ENCODE measurements at regions not wholly inside any gene's neighbourhood (a gene's known extent, or its start where the extent isn't known, plus 50 kb on each side); places are given as distances from the start of the nearest gene placed in this dataset.
"Not testable (repeated sequence)": the region's sequence is repeated elsewhere in the genome, so short reads cannot be mapped to it uniquely, and the experiment has no call there.

DNA sequence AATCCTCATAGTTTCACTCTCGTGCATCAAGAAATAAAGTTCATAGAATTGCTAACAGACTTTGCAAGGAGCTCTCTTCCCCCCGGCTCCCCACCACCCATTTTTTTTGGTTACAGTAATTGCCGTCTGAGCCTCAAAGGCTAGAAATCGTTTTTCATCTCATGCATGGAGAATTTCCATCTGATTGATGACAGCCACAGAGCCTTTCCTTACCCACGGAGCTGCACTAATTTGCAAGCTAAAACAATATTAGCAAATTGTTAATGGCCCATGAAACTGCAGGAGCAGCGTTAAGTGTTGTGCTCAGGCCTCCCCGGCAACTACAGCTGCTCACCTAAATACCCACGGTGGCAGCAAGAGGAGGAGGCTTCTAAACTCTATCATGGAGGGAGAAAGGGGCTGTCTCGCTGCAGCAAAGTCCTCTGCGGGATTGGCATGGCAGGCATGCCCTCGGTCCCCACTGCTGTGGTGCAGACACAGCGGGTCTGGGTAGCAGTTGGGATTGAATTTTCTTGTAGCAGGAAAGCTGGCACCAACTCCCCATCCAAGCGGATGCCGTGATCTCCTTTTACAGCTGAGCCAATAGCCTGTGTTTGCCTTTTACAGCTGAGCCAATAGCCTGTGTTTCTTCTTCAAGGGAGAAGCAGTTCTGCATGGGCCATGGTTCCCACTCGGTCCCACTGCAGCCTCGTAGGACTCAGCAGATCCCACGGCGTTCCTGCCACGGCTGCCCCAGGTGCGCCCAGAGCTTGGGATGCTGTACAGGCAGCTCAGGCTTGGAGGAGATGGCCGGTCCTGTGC lies 412.3 kb downstream of the BRD1 start:
- DNase-seq (ENCODE audit: low read depth in 3 of 3): no peak

DNA sequence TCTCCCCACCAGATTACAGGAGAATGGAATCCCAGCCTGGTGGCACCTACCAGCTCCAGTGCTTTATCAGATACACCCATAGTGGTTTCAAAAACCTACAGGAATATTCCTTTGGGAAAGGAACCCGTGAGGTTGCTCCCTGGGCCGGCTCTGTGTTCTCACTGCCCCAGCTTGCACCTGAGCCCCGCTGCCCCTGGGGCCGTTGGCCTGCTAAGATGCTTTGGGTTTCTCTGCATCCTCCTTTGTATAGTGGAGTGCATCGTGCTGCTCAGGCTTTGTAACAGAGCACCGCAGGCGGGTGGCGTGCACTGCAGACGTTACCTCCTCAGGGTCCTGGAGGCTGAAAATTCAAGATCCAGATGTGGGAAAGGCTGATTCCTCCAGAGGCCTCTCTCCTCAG lies 414.1 kb downstream of the BRD1 start:
- DNase-seq (ENCODE audit: low read depth in 3 of 3): no peak

DNA sequence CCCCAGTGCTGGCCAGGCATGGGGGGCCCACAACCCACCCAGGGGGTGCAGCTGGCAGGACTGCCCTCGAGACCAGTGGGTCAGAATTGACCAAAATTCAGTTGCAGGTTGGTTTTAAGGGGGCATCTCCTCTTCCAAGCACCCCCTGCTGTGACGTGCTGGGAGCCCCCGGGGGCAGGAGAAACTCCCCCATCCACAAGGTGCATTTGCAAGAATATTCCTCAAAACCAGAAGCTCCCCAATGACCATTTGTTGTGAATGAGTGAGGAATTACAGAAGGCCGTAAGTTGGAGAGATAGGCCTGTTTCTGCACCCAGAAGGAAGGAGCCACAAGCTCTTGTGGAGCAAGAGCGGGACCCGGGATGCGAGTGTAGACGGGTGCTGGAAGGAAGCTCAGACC lies 414.5 kb downstream of the BRD1 start:
- no peak for DNase-seq (ENCODE audit: low read depth in 3 of 3)

DNA sequence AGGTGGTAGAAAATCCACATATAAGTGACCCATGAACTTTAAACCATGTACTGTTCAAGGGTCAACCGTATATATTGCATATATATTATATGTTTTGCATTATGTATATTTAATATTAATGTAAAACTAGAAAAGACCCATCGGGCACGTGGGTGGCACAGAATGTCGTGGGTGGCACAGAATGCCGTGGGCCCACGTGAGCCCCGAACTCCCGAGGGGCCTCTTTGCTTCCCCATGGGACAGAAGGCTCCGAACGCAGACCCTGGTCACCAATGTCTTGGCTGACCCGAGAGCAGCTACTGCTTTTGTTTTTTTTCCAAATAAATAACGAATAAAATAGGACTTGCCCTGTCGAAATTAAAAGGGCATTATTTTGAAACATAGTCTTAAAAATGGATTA lies 415.4 kb downstream of the BRD1 start:
- DNase-seq (ENCODE audit: low read depth in 3 of 3): no peak

DNA sequence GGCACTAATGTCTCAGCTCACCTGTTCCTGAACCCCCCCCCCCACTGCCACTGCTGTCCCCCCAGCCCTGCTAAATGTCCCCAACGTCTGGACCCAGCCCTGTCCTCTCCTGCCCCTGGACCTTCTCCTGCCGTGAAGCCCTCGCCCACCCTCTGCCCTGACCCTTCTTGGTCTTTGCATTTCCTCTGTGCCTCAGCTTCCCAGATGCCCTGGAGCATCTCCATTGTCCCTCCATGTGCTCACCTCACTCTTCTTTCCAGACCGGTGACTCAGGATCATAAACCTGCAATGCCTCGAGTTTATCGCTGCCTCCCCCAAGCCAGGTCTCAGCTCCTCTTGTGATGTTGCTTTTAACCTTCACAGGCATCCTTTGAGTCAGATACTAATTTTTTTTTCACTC lies 416.4 kb downstream of the BRD1 start:
- no peak for DNase-seq (ENCODE audit: low read depth in 3 of 3)

DNA sequence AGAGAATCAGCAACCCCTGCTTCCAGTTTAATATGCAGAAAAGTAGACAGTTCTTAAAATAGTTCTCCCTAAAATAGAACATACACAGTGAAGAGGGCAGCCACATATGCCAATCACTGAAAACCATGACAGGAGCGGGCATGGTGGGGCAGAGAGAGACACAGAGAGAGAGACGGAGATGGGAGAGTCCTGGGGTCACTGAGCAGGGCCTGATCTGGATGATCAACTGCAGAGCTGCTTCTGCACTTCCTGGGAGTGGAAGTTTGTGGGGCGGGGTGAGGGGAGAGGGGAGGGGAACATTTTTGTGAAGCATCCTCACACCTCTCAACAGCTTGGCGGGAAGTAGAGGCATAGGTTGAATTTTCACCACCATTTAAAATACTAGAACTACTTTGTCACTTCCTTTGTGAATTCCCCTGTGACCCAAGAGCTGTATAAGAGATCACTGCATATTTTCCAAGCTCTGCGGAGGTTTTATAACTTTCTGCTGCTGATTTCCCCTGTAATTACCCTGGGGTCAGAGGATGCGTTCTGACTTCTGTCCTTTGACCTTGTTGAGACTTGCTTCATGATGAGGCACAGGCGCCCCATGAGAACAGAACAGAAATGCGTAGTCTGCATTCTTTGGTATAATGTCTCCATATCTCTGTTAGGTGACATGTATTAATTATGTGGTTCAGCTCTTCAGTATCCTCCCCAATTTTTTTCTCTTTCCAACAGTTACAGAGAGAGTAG lies 419.4 kb downstream of the BRD1 start:
- DNase-seq (ENCODE audit: low read depth in 3 of 3): no peak

DNA sequence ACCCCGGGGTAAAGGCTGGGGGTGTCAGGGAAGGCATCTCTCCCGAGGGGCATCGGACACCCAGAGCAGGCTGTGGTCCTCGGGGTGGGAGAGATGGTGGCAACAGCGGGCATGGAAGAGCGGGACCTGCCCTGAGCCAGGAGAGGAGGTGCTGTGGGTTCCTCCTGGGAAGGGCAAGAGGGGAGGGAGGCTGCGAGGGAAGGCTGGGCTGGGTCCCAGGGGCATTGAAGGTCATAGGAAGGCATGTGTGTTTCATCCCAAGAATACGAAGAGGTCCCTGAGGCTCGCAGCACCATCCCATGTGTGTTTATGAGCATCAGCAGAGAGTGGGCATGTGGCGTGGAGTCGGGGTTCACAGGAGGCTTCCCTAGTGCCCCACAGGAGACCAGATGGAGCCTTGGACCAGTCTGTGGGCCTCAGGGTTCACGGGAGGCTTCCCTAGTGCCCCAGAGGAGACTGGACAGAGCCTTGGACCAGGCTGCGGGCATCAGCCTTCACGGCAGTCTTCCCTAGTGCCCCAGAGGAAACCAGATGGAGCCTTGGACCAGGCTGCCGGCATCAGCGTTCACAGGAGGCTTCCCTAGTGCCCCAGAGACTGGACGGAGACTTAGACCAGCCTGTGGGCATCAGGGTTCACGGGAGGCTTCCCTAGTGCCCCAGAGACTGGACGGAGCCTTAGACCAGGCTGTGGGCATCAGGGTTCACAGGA lies 420.6 kb downstream of the BRD1 start:
- no peak for DNase-seq (ENCODE audit: low read depth in 3 of 3)

DNA sequence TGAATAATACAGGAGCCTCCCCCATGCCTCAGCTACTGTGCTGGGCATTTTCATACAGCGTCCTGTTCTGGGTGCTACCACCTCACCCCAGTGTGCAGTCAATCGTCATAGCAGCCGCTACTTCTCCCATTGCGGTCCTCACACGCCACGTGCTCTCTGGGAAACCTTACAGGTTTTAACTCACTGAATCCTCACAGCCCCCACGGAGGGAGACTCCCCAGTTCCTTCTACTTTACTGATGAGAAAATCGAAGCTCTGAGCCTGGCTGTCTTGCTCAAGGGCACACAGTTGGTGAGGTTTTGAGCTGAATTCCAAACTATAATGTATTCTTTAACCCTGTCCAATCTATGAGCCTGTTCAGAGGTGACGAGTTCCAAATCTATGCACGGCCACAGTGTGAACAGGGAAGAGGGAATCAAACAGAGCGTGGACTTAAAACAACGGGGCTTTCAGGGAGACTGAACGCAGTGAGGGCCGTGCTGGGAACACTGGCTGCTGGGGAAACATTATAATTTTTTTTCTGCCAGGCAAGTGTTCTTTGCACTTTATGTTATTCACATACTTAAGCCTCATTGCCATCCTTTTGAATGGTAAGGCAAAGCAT lies 421.5 kb downstream of the BRD1 start:
- DNase-seq (ENCODE audit: low read depth in 3 of 3): no peak

DNA sequence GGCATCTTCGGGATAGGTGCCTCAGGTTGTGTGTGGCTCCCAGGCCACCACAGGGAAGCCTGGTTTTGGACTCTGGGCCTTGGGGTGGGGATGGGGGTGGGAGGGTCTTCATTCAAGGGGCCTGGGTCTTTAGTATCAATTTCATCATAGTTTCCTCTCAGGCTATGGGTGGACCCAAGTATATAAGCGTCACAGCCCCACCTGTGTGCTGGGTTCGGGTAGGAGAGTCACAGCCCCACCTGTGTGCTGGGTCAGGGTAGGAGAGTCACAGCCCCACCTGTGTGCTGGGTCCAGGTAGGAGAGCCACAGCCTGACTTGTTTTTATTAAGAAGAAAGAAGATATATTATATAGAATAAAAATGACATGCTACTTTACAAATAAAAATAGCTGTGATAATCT lies 422.1 kb downstream of the BRD1 start:
- no peak for DNase-seq (ENCODE audit: low read depth in 3 of 3)

DNA sequence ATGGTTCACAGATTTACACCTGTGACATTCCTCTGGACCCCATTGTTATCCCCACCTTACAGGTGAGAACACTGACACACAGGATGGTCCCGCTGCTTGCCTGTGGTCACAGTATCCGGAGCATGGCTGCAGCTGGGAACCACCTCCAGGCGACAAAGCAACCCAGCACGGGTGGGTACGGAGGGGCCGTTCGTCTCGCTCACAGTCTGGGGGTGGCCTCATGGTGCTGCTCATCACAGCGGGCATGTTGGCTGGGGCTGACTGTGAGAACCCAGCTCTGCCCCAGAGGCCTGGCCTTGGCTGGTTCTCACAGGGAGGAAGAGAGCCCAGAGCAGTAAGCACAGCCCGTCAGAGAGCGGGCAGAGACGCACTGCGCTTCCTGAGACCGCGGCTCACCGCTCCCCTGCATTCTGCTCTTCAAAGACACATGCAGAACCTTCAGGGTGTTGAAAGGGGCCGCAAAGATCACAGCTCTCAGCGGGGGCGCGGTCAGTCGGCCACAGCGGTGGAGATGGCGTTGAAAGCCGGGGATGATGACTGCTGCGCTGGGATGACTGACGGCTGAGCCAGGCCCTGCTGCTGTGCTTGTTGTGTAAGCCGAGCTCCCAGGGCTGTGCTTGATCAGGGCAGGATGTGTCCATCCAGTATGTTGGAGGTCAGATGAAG lies 423.0 kb downstream of the BRD1 start:
- no peak for DNase-seq (ENCODE audit: low read depth in 3 of 3)

DNA sequence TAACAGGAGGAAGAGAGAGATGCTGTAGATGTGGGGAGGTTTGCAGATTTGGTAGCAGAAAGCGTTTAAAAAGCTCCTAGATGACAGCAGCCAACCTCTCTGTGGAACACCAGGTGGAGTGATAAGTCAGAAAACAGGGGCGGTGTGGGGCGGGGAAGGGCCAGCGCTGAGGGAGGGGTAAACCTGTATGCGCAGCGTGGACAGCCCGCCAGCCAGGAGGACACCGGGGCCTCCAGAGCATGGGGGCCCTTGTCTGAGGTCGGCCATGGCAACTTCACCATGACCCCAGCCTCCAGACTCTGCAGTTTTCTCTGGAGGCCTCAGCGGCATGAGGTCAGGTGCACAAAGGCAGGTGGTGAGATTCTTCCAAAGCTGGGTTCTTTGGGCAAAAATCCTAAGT lies 423.7 kb downstream of the BRD1 start:
- no peak for DNase-seq (ENCODE audit: low read depth in 3 of 3)

DNA sequence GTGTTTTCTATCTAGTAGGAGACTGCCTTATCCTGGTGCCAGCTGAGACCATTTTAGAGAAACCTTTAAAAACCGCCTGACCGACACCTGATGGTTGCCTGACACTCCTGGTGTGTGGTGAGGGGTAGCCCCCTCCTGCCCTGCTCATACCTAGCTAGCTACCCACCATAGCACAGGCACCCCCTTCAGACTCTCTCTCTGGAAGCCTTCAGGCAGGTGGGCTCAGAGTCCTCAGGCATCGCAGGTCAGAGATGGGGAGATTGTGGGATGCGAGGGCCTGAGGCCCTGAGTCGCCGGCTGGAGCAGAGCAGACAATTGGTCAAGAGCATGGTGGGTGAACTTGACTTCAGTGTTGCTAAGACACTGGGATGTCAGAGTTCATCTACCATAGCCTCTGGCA lies 424.6 kb downstream of the BRD1 start:
- DNase-seq (ENCODE audit: low read depth in 3 of 3): no peak

DNA sequence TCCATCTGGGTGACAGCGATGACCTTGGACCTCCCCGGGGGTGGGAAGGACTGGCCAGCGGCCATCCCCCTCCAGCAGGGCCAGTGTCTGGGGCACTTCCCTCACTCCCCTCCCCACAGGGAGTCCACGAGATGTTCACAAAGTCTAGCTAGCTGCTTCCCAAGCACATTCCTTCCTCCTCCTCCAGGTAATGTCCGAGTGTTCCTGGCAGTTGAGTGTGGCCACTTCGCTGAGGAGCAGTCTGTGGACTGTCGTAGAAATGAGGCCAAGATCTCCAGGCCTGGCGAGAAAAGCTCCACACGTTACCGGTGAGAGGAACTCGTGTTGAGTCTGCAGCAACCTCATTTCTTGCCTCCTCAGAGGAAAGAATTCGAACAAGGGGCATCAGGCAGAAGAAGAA lies 425.5 kb downstream of the BRD1 start:
- DNase-seq (ENCODE audit: low read depth in 3 of 3): no peak

DNA sequence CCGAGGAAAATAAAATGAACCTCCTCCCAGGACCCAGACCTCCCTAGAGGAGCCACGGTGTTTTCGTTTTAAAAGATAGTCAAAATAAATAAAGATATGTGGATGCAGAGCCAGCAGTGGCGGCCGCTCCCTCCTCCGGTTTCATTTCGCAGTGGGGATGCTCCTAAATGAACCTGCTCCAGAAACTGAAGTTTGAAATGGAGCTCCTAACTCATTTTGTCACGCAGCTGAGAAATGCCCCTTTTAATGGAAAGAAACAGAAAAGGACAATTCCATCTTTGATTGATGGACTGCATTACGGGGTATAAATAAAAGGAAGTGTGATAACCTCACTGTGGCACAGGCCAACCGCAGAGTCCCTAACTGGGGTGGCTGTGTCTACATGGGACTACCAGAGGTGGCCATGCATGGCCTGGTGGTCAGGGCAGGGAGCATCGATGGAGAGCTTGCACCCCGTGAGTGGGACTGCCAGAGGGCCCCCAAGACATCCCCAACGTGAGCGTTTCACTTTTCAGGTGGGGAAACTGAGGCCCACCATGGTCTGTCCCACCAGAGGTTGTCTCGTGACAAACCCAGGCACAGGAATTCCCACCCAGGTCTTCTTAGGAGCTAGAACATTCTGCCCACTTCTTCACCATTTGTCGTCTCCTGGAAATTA lies 426.6 kb downstream of the BRD1 start:
- no peak for DNase-seq (ENCODE audit: low read depth in 3 of 3)

DNA sequence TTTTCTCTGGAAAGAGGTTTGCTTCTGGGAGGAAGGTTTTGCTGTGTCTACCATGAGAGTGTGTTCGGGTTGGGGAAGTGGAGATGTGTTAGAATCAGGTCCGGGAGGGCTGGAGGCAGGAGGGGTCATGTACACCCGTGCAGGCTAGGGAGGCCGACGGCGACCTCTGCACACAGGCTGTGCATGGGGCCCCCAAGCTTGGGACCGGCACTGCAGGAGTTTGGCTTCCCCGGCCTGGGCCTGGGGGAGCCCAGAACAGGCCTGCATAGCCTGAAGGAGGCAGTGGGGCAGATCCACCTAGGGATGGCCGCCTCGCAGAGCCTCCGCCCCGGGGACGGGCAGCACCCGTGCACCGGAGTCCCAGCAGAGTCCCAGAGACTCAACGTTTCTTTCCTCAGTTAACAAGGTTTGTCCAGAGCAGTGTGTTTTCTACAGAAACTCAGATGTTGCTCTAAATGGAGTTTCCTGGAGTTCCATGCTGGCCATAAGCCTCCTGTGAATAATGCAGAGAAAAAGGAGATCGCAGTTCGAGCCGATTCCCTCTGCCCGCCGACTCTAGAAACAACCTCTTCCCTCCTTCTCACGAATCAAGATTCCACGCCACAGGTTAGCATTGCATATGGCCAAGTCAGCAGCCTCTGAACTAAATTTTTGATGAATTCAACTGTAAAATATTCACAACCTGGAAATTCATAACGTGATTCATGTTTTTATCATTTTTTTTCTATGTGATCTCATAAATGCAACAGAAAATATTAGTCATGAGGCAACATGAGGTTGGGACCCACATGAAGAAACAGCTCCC lies 427.3 kb downstream of the BRD1 start:
- DNase-seq (ENCODE audit: low read depth in 3 of 3): no peak

DNA sequence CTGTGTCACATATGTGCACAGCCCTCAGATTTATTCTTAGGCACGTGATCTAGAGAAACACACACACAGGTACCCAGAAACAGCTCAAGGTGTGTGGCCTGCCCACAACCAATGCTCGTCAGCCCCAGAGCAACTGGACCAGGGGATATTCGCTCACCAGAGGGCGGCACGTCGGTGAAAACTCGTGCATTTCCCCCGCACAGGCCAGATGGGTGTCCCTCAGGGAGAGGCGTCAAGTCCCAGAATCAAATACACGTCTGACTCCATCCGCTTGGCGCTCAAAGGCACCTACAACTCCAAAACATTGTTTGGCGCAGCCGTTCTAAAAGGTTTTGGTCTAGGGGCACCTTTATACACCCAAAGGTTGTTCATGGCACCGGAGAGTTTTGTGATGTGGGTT lies 429.0 kb downstream of the BRD1 start:
- DNase-seq (ENCODE audit: low read depth in 3 of 3): no peak

DNA sequence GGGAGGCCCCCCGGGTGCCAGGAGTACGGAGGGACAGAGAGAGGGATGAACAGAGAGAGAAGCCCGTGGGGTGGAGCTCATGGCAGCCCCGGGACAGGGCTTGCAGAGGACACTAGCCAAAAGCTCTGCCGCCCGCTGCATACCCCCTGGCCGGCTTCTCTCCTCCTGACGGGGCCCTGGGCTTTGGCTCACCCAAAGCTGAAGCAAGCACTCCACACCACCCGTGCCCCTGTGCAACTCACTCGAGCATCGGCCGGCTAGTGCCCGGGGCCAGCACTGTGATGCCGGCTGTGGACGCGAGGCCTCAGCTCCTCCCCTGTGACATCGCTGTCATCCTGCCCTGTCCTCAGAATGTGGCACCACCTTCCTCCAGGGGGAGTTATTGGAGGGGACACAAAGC lies 429.6 kb downstream of the BRD1 start:
- DNase-seq (ENCODE audit: low read depth in 3 of 3): no peak

DNA sequence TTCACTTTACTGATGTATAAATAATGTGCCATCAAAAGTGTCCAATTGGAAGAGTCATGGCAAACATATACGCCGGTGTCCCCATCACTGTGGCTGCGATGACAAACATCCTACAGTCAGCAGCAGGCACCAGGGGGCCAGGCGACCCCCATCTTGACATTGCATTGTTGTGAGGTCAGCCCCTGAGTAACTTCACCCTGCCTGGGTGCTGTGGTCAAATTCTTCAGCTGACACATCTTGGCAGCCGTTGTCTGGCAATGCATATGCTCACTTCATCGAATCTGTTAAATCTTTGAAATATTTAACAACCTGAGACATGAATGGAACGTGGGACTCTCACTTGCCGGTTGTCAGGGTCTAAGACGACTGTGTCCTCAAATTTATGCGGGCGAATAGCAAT lies 430.9 kb downstream of the BRD1 start:
- no peak for DNase-seq (ENCODE audit: low read depth in 3 of 3)

DNA sequence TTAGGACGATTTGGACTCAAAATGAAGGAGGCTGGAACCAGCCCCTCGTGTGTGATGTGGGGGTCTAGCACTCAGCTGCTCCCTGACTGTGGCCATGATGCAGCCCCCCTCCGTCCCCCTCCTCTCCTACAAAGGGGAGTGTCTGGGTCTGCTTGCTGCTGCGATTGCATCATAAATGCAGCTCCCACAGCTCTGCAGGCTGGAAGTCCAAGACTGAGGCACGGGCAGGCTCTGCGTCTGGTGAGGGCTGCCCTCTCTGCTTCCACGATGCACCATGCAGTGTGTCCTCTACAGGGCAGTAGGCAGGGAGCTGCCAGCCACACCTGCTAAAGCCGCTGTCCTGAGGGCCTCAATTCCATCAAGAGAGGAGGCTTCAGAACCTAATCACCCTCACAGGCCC lies 432.1 kb downstream of the BRD1 start:
- DNase-seq (ENCODE audit: low read depth in 3 of 3): no peak

DNA sequence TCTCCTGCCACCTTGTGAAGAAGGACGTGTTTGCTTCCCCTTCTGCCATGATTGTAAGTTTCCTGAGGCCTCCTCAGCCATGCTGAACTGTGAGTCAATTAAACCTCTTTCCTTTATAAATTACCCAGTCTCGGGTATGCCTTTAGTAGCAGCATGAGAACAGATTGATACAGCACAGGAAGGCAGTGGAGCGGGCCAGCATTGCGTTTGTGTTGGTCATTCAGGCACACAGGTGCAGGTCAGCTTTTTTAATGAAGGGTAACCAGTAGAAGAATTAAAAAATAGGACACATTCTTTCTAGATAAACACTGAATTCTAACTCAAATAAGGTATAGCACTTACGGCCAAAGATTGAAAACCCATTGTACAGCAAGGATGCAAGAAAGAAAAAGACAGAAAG lies 432.6 kb downstream of the BRD1 start:
- not testable (repeated sequence) for DNase-seq (ENCODE audit: low read depth in 3 of 3)
